ENCODE measurements at regions not wholly inside any gene's neighbourhood (a gene's known extent, or its start where the extent isn't known, plus 50 kb on each side); places are given as distances from the start of the nearest gene placed in this dataset.
"Not testable (repeated sequence)": the region's sequence is repeated elsewhere in the genome, so short reads cannot be mapped to it uniquely, and the experiment has no call there.

GRCh38 chr3:59245859-59246501 lies 196.2 kb upstream of the CFAP20DC start:
- no peak for DNase-seq

DNA sequence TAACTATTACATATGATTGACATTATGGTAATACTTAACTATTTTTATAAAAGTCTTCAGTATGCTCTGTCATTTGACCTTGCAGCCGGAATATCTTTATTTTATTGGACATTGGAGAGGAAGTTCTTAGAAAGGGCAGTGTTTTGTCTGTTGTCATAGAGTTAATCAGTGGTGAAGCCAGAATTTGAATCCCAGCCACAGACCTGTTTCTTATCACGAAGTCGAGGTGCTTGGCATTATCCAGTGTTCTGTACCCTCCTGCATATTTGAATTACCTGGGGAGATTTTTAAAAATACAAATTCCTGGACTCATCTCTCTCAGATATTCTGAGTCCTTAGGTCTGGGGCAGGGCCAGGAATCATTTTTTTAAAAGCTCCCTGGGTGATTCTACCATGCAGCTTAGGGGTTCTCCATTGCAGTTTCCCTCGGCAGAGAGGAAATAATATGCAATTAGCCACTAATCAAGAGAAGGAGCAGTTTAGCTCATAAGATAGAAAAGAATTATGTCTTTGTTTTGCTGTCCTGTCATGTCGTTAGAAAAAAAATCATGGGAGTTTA lies 195.6 kb upstream of the CFAP20DC start:
- no peak for DNase-seq

GRCh38 chr3:59244343-59244742 lies 194.5 kb upstream of the CFAP20DC start:
- no peak for DNase-seq

- DNase-seq = no peak
Observed at GRCh38 chr3:59243476-59243875, 193.7 kb upstream of the CFAP20DC start.

GRCh38 chr3:59240666-59241255 lies 190.9 kb upstream of the CFAP20DC start:
- DNase-seq = no peak

GRCh38 chr3:59237121-59237520 lies 187.3 kb upstream of the CFAP20DC start:
- no peak for DNase-seq

GRCh38 chr3:59235634-59236012 lies 185.8 kb upstream of the CFAP20DC start:
- no peak for DNase-seq

DNA sequence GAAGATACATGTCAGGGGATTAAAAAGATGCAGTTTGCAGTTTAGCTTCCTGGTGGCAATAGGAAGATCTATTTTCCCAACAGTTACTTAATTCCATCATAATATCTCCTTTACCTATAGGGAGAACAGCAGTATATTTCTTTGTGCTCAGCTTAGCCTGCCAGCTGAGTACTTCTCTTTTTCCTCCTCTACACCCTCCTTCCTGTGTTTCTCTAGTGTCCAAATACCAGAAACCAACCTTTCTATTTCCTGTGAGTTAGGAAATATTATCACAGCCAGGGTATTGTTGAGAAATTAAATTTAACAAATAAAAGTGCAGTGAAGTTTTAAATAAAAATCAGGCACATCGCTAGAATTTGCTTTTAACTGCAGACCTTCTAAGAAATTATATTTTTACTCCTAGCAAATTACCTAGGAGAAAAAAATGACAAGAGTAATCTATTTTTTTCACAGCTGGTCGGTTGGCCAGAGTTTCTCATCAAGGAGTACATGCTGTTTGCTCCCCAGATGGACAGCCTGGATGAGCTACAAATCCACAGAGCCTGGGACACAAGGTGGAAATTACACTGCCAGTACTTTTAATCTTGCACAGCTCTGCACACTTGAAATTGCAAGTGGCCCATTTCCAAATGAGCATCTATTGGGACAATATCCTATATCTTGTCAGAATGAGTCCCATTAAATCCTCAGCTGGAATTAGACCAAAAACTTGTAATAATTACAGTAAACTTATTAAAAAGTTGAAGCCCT lies 185.2 kb upstream of the CFAP20DC start:
- DNase-seq = no peak

- not testable (repeated sequence) for DNase-seq
Observed at GRCh38 chr3:59230379-59230778, 180.6 kb upstream of the CFAP20DC start.

- no peak for DNase-seq
Observed at GRCh38 chr3:59213860-59214259, 164.0 kb upstream of the CFAP20DC start.

GRCh38 chr3:59212128-59212779 lies 162.4 kb upstream of the CFAP20DC start:
- DNase-seq = peak; percentile 58

- DNase-seq = no peak
Observed at GRCh38 chr3:59210260-59210659, 160.4 kb upstream of the CFAP20DC start.

DNA sequence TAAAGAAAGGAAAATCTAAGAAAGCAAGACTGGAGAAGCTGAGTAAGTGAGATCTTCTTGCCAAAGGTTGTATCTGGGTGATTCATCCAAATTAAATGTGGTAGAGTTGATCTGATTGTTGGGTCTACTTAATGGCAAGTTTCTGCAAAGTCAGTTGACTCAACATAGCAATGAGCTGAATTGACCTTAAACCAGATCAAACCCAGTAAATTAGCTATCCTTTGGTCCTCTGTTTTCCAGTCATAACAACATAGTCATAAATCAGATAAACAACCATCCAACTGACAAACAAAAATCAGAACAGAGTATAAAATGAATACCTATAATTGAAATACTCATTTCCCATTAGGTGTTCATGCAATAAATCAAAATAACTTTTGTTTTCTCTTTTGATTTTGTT lies 142.6 kb upstream of the CFAP20DC start:
- DNase-seq = no peak

GRCh38 chr3:59191651-59192050 lies 141.8 kb upstream of the CFAP20DC start:
- no peak for DNase-seq

DNA sequence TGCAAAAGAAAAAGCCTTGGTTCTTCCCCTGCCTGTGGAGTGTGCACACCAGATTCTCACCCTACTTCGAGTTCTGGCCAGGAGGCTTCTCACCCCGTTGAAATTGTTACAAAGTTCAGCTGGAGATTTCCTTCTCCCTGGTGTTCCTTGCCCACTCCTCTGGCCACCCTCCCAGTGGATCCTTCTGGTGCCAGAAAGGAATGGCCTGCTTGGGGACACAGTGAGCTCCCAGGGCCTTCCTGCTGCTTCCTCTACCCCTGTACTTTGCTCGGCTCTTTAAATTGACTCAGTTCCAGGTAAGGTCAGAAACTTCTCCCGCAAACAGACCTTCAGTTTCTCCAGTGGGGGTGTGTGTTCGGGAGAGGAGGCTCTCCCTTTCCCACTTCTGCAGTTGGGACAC lies 140.1 kb upstream of the CFAP20DC start:
- DNase-seq = no peak

- DNase-seq = no peak
Observed at GRCh38 chr3:59189526-59189925, 139.7 kb upstream of the CFAP20DC start.

DNA sequence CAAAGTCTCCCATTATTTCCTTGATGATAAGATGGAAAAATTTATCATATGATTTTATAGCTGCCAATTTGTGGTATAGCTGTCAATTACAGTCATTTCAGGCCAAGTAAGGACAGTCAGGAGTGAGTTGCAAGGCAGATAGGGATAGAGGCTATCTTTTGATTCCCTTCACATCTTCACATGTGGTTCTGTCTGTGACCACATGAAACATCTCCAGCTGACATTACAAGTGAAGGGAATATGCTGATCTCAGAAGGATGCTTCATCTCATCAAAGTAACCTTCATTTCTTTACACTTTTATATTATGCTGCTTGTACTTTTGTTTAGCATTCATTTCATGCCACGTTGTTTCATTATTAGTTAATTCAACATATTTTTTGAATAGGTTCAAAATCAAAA lies 136.9 kb upstream of the CFAP20DC start:
- no peak for DNase-seq

- no peak for DNase-seq
Observed at GRCh38 chr3:59185591-59186369, 136.0 kb upstream of the CFAP20DC start.

DNA sequence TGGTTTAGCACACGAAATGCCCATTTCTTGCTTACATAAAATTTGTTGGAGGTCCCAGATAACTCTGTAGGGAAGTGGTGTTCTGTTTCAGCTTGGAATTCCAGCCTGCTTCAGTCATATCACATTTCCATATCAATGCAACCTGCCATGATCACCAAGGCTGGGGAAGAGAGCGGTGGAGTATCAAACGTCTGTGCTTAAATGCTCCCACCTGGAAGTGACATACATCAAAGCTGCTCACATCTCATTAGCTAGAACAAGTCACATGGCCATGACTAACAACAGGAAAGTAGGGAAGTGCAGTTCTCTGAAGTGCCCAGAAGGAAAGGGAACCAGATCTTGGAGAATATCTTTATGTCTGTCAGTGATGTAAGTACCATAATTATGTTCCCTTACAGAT lies 130.2 kb upstream of the CFAP20DC start:
- DNase-seq = no peak

DNA sequence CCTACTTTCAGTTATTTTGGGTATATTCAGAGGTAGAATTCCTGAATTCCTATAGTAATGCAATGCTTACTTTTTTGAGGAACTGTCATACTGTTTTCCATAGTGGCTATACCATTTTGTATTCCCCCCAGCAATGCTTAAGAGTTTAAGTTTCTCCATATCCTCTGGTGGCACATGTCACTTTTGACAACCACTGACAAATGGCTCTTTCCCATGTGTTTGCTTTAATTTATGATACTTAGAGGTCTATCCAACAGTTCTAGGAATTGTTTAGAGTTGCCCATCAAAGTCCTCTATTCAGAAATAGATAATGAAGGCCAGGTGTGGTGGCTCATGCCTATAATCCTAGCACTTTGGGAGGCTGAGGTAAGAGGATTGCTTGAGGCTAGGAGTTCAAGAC lies 128.9 kb upstream of the CFAP20DC start:
- DNase-seq = no peak

DNA sequence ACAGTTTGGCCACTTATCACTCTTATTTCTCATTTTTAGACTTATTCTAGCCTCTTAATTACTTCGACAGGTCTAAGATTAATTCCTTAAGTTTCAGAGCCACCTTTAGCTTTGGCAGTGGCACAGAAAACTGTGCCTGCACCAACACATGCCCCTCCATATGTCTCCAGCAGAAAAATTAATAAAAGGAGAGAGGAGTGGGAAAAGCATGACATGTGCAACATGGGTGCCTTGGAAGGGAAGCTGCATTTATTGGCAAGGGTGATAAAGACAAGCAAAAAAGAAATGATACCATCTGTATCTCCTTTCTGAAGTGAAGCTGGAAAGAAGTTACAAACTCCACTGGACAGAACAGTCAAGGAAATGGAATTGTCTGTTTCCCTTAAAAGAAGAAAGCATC lies 121.7 kb upstream of the CFAP20DC start:
- DNase-seq = no peak

DNA sequence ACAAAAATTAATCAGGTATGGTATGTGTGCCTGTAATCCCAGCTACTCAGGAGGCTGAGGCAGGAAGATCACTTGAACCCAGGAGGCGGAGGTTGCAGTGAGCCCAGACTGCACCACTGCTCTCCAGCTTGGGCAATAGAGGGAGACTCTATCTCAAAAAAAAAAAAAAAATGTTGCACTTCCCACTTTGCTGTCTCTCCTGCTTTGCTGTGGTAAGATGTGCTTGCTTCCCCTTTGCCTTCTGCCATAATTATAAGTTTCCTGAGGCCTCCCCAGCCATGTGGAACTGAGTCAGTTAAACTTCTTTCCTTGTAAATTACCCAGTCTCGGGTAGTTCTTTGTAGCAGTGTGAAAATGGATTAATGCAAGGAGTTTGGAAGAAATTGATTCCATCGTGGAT lies 120.3 kb upstream of the CFAP20DC start:
- DNase-seq = not testable (repeated sequence)

- no peak for DNase-seq
Observed at GRCh38 chr3:59167756-59168155, 117.9 kb upstream of the CFAP20DC start.

Data from NCI-H510A treated with DMSO at 0.1 percent for 48 hours (cell line).